H7 (cell line): ENCODE measurements at regions not wholly inside any gene's neighbourhood (a gene's known extent, or its start where the extent isn't known, plus 50 kb on each side); places are given as distances from the start of the nearest gene placed in this dataset.

ENCODE experiments used
- DNase-seq: peaks from one replicate; pipeline ENCODE4 v3.0.0; 2012
- H3K27me3 ChIP-seq: 2 replicates; pipeline ENCODE4 v1.6.0; 2011; ENCODE audit warnings: mild to moderate bottlenecking, low read length; ENCODE audit not compliant: control insufficient read depth, insufficient read depth
- H3K36me3 ChIP-seq: replicated peaks from 2 replicates; pipeline ENCODE4 v1.5.1; 2011; ENCODE audit warnings: low read length; ENCODE audit not compliant: control insufficient read depth, insufficient read depth
- H3K4me3 ChIP-seq: 2 replicates; pipeline ENCODE4 v1.5.1; 2011; ENCODE audit warnings: low read depth, mild to moderate bottlenecking, control low read depth, low read length, moderate library complexity; ENCODE audit not compliant: insufficient read depth

GRCh38 chr2:111219285-111219684, 98.6 kb downstream of the BCL2L11 start:
- peak; percentile 64 for DNase-seq
- Histone ChIP-seq H3K27me3 (no peaks in the 10 kb centered on the region), H3K36me3 (no peaks in the 10 kb centered on the region), H3K4me3 (no peak overlapping the region)

GRCh38 chr2:111219734-111220505, 99.2 kb downstream of the BCL2L11 start:
- no peaks in the 10 kb centered on the region for H3K36me3 ChIP-seq
- no peak for DNase-seq
- H3K4me3 ChIP-seq, result no peak overlapping the region

GRCh38 chr2:111220962-111221361, 100.2 kb downstream of the BCL2L11 start:
- no peak for DNase-seq
- Histone ChIP-seq H3K27me3 (no peaks in the 10 kb centered on the region), H3K4me3 (no peak overlapping the region), H3K36me3 (no peaks in the 10 kb centered on the region)

More at GRCh38 chr2:111219734-111220505, 99.2 kb downstream of the BCL2L11 start:
- H3K27me3 ChIP-seq, result no peaks in the 10 kb centered on the region

GRCh38 chr2:111221701-111222100, 101.0 kb downstream of the BCL2L11 start:
- no peak overlapping the region for H3K4me3 ChIP-seq
- no peak for DNase-seq
- H3K27me3 ChIP-seq, result no peaks in the 10 kb centered on the region
- H3K36me3 ChIP-seq, result no peaks in the 10 kb centered on the region

GRCh38 chr2:111222204-111222866, 101.6 kb downstream of the BCL2L11 start:
- Histone ChIP-seq H3K27me3 (no peaks in the 10 kb centered on the region), H3K36me3 (no peaks in the 10 kb centered on the region), H3K4me3 (no peak overlapping the region)
- no peak for DNase-seq

- H3K4me3 ChIP-seq, result no peak overlapping the region
- no peaks in the 10 kb centered on the region for H3K36me3 ChIP-seq
- H3K27me3 ChIP-seq, result no peaks in the 10 kb centered on the region
- no peak for DNase-seq
Measured at GRCh38 chr2:111225856-111226255, 105.1 kb downstream of the BCL2L11 start.

GRCh38 chr2:111226876-111227700, 106.4 kb downstream of the BCL2L11 start:
- H3K36me3 ChIP-seq, result no peaks in the 10 kb centered on the region
- DNase-seq, result no peak
- H3K27me3 ChIP-seq, result no peaks in the 10 kb centered on the region
- H3K4me3 ChIP-seq, result no peak overlapping the region

- H3K4me3 ChIP-seq, result no peak overlapping the region
- DNase-seq, result peak; percentile 57
- H3K27me3 ChIP-seq, result no peaks in the 10 kb centered on the region
- H3K36me3 ChIP-seq, result no peaks in the 10 kb centered on the region
Measured at GRCh38 chr2:111227716-111228141, 107.0 kb downstream of the BCL2L11 start.

- no peaks in the 10 kb centered on the region for H3K36me3 ChIP-seq
- H3K4me3 ChIP-seq, result no peak overlapping the region
- H3K27me3 ChIP-seq, result no peaks in the 10 kb centered on the region
- no peak for DNase-seq
Measured at GRCh38 chr2:111231532-111232252, 111.0 kb downstream of the BCL2L11 start.

- Histone ChIP-seq H3K4me3 (no peak overlapping the region), H3K36me3 (no peaks in the 10 kb centered on the region), H3K27me3 (no peaks in the 10 kb centered on the region)
- no peak for DNase-seq
Measured at GRCh38 chr2:111235192-111236015, 114.7 kb downstream of the BCL2L11 start.

GRCh38 chr2:111236025-111236424, 115.3 kb downstream of the BCL2L11 start:
- Histone ChIP-seq H3K27me3 (no peaks in the 10 kb centered on the region), H3K36me3 (no peaks in the 10 kb centered on the region), H3K4me3 (no peak overlapping the region)
- DNase-seq, result no peak

- no peaks in the 10 kb centered on the region for H3K27me3 ChIP-seq
- no peak overlapping the region for H3K4me3 ChIP-seq
- H3K36me3 ChIP-seq, result no peaks in the 10 kb centered on the region
- DNase-seq, result no peak
Measured at GRCh38 chr2:111238296-111238695, 117.6 kb downstream of the BCL2L11 start.

GRCh38 chr2:111239107-111239506, 118.4 kb downstream of the BCL2L11 start:
- DNase-seq, result no peak
- Histone ChIP-seq H3K36me3 (no peaks in the 10 kb centered on the region), H3K27me3 (no peaks in the 10 kb centered on the region), H3K4me3 (no peak overlapping the region)
